ENCODE measurements at regions not wholly inside any gene's neighbourhood (a gene's known extent, or its start where the extent isn't known, plus 50 kb on each side); places are given as distances from the start of the nearest gene placed in this dataset.
"Not testable (repeated sequence)": the region's sequence is repeated elsewhere in the genome, so short reads cannot be mapped to it uniquely, and the experiment has no call there.

DNA sequence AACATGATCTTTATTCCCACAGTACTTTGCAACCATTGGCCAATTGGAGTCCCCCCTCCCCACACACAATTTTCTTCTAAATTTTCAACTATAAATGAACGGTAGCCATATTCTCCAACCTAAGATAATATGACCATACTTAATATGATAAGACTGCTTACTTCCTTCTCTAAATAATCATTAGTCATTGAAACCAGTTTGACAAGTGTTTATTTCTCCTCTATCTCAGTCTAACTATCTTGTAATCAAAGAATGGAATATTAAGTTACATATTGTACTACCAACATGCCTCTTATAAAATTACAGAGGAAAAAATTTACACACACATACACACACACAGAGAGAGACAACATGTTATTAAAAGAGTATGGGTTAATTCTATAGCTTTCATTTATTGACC is 567.4 kb upstream of the TMPRSS15 start:
- DNase-seq, result no peak

DNA sequence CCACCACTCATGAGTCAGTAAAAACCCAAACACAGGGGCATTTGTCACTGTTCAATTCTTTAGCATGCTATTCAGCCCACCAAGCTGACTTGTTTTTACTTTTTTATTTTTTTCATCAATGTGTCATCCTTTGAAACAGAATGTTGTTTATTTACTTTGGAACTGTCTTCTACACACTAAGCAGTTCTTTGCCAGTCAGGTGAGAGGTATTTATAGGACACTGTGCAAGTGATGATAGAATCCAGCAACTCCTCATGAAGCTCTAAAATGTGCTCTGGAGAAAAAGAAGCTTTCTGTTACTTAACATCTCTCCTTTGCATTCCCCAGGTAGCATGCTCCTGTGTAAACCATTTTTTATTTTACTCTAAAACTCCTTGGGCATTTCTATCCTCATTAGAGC is 582.0 kb upstream of the TMPRSS15 start:
- DNase-seq, result no peak

DNA sequence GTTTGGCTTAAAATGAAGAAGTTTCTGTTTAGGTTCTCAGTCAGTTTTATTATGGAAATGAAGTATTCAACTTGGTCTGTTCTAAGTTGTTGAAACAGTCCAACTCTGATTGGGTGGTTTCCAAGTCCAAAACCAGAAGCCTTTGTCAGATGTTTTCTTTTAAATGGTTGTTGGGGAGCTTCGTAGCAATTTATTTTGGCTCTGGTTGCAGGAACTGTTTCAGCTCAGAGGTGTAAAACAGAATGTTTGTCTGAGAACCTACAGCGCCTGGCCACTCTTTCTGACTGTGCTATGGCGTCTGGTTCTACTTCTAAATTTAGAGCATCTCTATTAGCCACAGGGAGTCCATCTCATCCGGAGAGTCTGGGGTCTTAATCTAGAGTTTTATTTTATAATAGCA is 582.6 kb upstream of the TMPRSS15 start:
- no peak for DNase-seq

DNA sequence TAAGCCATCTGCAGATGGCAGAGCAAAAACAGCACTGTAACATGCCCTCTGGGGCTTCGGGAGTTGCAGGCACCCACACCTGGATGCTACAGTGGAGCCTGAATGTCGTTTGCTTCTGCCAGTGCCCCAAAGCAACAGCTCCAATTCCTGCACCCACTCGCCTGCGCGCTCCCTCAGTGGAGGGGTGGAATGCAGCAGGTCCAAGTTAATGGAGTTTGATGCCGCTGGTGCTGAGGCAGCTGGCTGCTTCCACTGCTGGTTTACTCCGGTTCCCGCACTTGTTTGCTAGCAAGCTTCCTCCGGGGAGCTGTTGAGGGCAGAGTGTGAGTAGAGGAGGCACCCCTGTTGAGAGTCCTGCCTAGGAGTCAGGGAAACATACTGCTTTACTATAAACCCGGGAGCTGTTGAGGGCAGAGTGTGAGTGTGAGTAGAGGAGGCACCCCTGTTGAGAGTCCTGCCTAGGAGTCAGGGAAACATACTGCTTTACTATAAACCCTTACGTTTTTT is 584.0 kb upstream of the TMPRSS15 start:
- DNase-seq, result no peak

DNA sequence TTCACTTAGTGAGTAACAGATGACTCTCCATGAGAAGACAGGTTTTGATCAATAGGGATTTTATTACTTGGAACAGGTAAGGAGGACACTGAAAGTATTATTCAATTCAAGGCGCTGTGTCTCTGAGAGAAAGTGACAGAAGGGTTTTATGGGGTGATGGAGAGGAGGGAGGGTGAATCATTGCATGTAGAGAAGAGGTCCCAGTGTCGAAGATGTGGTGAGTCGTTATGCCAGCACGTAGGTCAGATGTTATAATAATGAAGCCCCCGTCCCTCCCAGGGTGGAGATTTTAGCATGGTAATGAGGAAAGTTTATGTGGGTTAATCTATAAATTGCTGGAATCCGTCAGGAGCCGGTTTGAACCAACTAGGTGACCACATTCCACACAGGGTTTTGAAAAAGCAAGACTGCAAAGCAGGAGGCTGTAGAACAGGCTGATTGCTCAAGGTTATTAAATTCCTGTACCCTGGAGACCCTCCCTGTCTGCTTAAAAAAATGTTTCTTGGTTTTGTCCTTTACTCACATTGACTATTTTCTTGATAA is 586.4 kb upstream of the TMPRSS15 start:
- DNase-seq, result no peak

DNA sequence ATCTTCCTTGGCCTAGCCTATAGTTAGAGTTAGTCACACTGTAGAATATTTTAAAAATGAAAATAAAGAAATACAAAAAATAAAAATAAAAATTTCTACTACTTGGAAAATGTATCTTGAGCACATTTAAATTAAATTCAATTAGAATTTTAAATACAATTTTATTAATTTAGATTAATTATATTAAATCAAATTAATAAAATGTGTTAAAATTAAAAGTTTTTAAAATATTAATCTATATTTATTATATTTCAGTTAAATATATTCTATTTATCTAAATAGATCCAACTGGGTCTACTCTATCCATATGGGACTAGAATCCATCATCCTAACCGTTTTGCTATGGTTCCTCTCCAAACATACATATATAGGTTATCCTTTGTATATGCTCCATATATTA is 588.3 kb upstream of the TMPRSS15 start:
- DNase-seq, result no peak

DNA sequence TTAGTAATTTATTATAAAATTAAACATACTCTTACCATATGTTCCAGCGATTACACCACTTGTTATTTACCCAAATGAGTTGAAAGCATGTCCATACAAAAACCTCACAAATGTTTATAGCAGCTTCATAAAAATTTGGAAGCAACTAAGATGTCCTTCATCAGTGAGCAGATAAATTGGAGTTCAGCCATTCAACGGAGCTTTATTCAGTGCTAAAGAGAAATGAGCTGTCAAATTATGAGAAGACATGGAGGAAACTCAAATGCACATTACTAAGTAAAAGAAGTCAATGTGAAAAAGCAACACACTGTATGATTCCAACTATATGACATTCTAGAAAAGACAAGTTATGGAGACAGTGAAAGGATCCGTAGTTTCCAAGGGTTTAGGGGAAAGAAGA is 606.7 kb upstream of the TMPRSS15 start:
- no peak for DNase-seq

DNA sequence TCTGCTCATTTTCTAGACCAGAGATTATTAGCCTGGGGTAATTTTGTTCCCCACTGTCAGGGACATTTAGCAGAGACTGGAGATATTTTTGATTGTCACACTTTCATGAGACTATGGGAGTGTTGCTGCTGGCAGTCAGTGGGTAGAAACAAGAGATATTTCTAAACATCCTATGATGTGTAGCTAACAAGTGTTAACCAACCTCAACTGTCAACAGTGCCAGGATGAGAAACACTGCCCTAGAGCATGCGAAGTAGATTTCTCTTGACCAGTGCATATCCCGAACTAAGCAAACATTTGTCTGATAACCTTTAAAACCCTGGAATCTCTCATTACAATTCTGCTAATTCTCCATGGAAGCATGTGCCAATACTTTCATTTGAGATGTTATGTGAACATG is 607.4 kb upstream of the TMPRSS15 start:
- DNase-seq, result no peak

DNA sequence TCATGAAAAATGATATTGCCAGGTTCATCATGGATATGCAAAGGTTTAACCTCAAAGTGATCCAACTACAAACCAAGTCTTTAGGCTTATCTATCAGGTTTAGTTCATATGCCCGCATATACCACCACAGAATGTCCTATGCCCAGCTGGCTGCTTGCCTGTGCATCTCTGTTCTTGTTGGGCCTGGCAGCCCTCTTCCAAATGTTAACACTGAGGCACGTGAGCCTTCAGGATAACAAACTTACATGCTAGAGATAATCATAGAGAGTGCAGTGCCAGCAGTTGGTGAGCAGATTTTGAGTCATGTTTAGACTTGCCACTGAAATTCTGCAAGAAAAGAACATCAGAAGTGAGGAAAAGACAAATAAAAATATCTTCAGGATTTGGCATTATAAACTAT is 607.9 kb upstream of the TMPRSS15 start:
- no peak for DNase-seq

DNA sequence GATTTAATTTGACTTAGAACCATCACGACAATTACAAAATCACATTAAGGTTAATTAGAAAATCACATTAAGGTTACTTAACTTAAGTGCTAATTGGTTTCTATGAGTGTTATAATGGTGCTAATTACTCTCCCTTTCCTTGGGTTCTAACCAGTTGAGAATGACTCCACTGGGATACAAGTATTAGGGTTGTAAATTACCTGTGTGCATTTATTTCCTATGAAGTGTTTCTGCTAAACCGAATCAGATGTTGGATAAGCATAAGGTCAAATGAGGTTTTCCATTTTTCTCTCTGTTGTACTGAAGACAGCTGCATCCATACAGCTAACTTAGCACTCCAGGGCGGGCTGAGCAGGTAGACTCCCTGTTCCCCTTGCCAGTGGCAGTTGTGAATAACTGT is 610.3 kb upstream of the TMPRSS15 start:
- DNase-seq, result no peak

DNA sequence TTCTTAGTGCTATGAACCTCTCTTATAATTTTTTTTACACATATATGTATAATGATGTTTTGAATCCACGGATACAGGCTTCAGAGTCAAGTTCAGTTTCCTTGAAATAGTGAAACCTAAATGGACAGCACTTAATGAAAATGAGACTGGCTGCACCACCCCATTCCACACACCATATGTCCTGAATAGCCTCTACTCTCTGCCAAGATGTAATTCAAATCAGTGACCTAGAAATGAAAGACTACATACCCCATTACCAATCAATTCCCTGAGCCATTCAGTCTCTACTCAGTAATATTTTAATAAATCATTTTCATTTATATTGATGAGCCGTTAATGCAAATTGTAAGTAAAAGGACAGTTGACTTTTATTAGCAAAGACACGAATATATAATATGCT is 614.9 kb upstream of the TMPRSS15 start:
- no peak for DNase-seq

DNA sequence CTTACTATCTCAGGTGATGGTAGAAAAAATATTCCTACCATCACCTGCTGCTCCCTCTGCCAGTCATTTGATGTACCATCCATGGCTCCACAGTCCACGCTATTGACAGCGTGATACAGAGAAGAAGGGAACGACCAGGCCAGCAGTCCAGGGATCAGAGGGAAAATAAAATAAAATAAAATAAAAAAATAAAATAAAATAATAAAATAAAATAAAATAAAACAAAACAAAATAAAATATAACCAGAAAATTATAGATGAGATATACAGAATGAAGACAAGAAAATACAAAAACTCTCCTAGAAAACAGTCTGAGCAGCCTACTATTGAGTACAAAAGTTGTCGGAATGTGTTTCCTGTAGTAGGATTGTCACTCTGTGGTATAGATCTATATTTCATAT is 619.4 kb upstream of the TMPRSS15 start:
- no peak for DNase-seq

DNA sequence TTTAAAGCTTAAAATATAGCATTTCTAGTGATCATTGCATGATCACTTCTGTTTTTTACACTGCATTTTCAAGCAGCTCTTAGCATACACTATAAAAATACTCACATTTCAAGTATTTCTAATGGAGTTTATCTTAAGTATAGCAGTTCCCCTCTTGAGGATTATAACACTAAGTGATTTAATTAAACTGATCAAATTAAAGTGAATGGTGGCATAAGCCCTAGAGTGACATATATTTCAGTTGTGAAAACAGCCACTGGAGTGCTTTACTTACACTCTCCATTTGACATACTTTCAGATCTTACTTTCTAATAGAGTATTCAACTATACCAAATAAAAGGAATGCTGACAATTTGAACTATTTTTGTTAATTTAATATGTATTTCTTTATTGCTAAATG is 623.3 kb upstream of the TMPRSS15 start:
- DNase-seq, result no peak

DNA sequence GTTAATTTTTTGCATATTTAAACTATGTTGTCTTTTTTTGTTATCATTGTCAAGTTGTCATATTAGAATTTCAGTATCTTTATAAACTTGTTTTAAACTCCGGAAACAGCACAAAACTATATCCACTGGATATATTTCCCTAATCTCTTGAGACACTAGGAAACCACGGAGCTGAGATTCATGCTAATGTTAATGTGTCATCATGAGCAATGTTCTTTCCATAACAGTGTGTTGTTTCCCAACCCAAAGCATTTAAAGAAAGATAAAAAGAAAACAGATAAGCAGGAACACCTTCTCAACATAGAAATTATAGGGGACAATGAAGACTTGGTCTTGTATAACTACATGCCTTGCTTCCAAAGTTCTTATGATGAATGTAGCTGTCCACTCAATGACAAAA is 626.2 kb upstream of the TMPRSS15 start:
- DNase-seq, result no peak

DNA sequence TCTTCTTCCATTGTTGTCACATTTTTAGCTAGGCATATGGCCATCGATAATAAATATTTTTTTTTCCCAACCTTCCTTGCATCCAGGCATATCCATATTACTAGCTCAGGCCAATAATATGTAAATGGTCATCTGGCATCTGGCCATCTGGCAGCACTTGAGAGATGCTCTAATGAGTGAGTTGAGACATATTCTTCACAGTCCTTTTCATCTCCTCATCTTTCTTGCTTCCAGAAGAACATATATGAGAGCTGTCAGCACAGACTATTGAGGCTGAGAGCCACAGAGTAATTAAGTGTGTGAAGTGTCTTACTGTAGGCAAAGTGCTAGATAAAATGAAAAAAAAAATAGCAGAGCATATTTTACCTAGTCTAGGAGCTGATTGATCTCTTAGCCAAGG is 628.4 kb upstream of the TMPRSS15 start:
- DNase-seq, result no peak

DNA sequence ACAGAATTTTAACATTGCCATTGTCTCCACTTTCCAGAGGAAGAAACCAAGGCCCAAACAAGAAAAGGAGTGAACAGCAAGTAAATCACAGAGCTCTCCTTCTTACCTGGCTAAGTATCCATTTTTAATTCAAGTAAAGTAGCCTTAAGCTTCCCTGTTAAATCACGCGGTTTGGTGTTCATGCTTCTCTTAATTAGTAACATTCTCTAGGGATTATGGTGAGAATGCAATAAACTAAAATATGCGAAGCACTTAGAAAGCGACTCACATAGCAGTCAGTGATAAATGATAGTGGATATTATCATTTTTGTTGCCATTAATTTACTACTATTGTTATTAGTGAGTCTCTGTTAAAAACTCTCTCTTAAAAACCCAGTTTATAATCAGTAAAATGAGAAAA is 630.5 kb upstream of the TMPRSS15 start:
- no peak for DNase-seq

DNA sequence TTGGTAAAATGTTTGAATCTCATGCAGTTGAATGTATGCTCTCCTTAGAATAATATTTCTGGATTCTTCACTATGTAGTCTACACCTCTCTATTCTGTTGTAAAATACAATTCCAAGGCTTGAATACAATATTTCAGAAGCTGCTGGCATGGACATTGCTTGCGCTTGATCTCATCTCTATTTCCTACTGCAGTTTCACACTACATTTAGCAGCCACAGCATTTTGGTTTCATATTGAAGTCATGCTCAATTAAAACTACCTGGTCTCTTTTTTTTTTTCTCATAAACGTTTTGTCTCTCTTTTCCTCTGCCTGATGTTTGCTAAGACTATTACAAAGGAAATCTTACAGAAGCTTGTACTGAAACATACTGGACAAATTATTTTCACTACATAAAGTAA is 631.0 kb upstream of the TMPRSS15 start:
- DNase-seq, result no peak

DNA sequence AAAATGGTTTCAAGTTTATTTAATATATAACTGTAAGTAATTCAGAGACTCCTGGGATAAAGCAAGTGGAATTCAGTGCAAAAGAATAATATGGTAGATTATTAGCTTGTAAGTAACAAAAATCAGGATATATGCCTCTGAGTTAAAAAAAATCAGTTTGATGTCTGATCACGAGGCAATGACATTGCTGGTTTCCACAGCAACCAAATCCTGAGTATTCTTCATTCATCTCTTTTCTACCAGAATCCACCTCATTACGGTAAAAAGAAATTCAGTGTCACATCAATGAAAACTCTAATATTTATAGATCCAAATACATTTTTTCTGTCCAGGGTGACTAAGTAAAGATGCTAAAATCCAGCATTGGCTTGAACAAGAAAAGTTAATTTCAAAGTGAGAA is 642.3 kb upstream of the TMPRSS15 start:
- no peak for DNase-seq

DNA sequence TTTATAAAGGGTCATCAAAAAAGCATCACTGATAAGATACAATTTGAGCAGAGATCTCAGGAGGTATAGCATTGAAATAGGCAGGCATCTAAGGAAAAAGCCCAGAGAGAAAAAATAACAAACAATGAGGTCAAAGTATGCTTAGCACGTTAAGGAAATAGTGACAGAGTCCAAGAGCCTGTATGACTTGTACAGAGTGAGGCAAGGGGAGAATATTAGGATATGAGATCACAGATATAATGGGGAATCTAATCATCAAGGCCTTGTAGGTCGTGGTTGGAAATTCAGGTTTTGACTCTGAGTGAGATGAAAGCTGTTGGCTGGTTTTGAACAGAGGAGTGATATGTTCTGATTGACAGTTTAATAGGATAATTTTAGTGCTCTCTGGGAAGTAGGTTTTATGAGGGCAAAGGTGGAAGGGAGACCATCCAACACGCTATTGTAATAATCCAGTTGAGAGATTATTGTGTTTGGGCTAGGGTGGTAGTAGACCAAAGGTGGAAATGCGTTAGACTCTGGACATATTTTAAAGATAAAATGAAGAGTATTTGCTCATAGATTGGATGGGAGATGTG is 644.6 kb upstream of the TMPRSS15 start:
- DNase-seq, result no peak

DNA sequence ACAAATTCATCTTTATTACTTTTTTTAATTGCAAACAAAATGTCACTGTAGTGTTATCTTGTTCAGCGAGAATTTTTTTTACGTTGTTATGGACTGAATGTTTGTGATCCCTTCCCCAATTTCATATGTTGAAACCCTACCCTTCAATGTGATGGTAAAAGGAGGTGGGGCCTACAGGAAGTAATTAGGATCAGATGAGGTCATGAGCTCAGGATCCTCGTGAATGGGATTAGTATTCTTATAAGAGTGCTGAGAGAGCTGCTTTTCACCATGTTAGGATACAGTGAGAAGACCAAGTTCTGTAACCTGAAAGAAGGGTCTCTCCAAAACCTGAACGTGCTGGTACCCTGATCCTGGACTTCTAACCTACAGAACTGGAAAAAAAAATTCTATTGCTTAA is 646.0 kb upstream of the TMPRSS15 start:
- DNase-seq, result no peak

DNA sequence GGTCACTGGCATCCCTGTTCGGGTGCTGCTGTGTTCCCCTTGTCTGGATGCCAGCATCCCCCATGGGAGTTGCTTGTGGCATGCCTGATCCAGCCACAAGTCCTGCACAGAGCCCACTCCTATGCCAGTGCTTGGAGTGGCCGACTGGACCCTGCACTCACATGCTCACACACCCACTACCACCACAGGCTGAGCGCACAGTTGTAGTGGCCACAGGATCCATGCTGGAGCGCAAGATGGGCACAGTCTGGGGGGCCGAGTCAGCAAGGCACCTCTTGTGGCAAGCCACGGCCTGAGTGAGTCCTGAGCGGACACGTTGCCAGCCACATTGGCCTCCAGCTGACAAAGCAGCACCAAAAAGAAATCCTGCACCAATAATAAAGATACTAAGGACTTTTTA is 661.6 kb upstream of the TMPRSS15 start:
- DNase-seq, result no peak

DNA sequence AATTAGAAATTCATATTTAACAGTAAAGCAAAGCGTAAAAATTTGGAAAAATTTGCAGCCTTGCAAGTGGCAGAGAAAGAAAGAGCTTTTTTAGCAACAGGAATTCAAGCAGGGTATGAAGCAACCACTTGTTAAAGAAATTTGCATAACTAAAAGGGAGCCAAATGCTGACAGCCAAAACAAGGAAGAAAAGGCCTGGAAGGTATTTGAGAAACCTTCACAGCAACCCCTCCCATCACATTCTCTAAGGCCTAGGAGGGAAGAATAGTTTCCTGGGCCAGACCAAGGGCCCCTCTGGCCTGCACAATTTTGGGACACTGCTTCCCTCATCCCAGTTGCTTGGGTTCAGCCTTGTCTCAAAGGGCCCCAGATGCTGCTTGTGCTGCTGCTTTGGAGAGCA is 672.4 kb upstream of the TMPRSS15 start:
- no peak for DNase-seq

DNA sequence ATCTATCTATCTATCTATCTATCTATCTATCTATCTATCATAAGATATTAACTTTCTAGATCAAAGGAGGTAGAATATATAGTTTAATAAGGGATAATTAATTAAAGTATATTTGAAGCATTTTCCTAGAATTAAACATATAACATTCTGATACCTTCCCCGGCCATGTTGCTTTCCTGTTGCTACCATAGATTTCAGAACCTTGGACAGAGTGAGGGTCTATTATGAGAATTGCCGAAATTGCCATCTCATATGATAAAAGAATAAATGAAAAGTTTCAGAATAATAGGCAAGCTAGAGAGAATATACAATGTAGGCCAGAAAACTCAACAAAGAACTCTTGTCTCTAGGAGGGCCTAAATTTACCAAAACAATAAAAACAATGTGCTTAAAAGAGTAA is 706.1 kb upstream of the TMPRSS15 start:
- DNase-seq, result no peak

DNA sequence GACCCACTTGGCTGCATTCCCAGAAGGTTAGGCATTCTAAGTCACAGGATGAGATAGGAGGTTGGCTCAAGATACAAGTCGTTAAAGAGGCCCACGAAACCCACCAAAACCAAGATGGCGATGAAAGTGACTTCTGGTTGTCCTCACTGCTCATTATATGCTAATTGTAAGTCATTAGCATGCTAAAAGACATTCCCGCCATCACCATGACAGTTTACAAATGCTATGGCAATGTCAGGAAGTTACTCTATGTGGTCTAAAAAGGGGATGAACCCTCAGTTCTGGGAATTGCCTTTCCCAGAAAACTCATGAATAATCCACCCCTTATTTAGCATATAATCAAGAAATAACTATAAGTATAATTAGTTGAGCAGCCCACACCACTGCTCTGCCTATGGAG is 715.7 kb upstream of the TMPRSS15 start:
- DNase-seq, result not testable (repeated sequence)

DNA sequence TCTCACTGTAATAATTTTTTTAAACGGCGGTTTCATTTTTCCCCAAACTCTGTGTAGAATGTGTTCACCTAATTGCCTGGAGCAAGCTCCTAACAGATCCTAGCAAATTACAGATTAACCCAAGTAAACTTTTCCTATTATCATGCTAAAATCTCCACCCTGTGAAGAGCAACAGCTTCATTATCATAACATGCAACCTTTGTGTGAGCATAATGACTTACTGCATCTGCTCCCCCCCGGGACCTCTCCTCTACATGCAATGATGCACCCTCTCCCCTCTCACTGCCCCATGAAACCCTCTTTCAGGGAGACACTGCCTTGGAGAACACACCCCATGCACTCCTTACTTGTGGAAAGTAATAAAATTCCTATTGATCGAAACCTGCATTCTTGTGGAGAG is 717.0 kb upstream of the TMPRSS15 start:
- no peak for DNase-seq

DNA sequence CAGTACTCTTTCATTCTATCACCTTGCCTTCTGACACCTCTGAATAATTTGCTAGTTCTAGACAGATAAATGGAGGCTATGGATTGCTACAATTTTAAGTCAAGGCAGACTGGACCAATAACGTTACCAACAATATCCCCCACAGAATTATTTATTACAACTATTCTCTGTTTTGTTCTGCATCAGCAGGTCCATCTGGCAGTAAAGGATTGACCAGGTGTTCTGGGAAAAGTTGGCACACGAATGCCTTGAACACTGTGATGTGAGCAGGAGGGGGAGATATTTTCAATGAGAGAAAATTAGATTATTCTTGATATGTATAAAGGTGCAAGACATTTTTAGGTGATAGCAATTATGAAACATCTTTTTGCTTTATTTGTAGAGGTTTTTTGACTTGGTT is 718.8 kb upstream of the TMPRSS15 start:
- DNase-seq, result no peak
